ENCODE measurements at regions not wholly inside any gene's neighbourhood (a gene's known extent, or its start where the extent isn't known, plus 50 kb on each side); places are given as distances from the start of the nearest gene placed in this dataset.

DNA sequence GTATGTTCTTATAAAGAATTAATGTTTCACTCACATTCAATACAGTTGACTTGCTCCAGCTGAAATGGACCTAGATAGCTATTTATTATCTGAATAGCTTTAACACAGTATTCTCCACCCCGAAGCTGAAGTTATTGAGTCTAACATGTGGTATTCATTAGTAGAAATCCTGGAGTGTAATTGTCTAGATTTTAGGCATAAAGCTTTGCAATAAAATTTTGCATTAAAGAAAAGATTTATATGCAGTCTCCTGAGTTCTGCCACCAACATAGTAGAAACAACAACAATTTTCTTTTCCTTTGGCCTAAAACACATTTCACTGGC, 90.2 kb upstream of the DCLK2 start:
- ATAC-seq = peak; percentile 79
- TF ChIP-seq PPARA (CRISPR knock-in tag; IDR thresholded peaks at IDR 0.05; ENCODE audit: borderline replicate concordance) (no peak), ZFP30 (CRISPR knock-in tag; IDR thresholded peaks at IDR 0.05) (no peak), OSR1 (CRISPR knock-in tag; IDR thresholded peaks at IDR 0.05) (no peak), ISL1 (CRISPR knock-in tag; IDR thresholded peaks at IDR 0.05) (peak; percentile 51; the same call in 1 of the 2 replicates), RARB (CRISPR knock-in tag; IDR thresholded peaks at IDR 0.05) (no peak), TOX (CRISPR knock-in tag; IDR thresholded peaks at IDR 0.05; ENCODE audit: borderline replicate concordance) (no peak), ZNF70 (CRISPR knock-in tag; IDR thresholded peaks at IDR 0.05) (no peak), GLIS3 (CRISPR knock-in tag; IDR thresholded peaks at IDR 0.05) (no peak), TCF4 (CRISPR knock-in tag; IDR thresholded peaks at IDR 0.05; ENCODE audit: borderline replicate concordance) (peak; percentile 85)
- TF ChIP-seq, protein P1, sequence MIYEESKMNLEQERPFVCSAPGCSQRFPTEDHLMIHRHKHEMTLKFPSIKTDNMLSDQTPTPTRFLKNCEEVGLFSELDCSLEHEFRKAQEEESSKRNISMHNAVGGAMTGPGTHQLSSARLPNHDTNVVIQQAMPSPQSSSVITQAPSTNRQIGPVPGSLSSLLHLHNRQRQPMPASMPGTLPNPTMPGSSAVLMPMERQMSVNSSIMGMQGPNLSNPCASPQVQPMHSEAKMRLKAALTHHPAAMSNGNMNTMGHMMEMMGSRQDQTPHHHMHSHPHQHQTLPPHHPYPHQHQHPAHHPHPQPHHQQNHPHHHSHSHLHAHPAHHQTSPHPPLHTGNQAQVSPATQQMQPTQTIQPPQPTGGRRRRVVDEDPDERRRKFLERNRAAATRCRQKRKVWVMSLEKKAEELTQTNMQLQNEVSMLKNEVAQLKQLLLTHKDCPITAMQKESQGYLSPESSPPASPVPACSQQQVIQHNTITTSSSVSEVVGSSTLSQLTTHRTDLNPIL (CRISPR knock-in tag; IDR thresholded peaks at IDR 0.05; ENCODE audit: low read depth) = no peak
- TF ChIP-seq, protein P2, sequence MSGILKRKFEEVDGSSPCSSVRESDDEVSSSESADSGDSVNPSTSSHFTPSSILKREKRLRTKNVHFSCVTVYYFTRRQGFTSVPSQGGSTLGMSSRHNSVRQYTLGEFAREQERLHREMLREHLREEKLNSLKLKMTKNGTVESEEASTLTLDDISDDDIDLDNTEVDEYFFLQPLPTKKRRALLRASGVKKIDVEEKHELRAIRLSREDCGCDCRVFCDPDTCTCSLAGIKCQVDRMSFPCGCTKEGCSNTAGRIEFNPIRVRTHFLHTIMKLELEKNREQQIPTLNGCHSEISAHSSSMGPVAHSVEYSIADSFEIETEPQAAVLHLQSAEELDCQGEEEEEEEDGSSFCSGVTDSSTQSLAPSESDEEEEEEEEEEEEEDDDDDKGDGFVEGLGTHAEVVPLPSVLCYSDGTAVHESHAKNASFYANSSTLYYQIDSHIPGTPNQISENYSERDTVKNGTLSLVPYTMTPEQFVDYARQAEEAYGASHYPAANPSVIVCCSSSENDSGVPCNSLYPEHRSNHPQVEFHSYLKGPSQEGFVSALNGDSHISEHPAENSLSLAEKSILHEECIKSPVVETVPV (CRISPR knock-in tag; IDR thresholded peaks at IDR 0.05) = no peak
- TF ChIP-seq, protein P3, sequence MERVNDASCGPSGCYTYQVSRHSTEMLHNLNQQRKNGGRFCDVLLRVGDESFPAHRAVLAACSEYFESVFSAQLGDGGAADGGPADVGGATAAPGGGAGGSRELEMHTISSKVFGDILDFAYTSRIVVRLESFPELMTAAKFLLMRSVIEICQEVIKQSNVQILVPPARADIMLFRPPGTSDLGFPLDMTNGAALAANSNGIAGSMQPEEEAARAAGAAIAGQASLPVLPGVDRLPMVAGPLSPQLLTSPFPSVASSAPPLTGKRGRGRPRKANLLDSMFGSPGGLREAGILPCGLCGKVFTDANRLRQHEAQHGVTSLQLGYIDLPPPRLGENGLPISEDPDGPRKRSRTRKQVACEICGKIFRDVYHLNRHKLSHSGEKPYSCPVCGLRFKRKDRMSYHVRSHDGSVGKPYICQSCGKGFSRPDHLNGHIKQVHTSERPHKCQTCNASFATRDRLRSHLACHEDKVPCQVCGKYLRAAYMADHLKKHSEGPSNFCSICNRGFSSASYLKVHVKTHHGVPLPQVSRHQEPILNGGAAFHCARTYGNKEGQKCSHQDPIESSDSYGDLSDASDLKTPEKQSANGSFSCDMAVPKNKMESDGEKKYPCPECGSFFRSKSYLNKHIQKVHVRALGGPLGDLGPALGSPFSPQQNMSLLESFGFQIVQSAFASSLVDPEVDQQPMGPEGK (CRISPR knock-in tag; IDR thresholded peaks at IDR 0.05; ENCODE audit: borderline replicate concordance) = no peak

DNA sequence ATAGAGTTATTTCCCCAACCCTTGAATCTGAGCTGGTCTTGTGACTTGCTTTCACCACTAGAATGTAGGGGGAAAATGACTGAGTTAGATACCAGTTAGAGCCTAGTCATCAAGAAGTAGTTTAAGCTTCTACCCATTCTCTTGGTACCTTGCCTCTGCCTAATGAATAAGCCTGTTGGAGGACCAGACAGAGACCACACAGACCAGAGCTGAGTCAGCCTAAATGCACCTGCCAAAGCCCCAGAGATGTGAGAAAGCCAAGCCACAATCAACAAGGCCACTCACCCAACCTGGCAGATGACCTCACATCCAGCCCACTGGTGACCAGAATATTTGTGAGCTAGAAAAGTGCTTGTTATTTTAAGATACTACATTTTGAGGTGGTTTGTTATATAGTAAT, 85.2 kb upstream of the DCLK2 start:
- TF ChIP-seq BACH2 (CRISPR knock-in tag; IDR thresholded peaks at IDR 0.05; ENCODE audit: borderline replicate concordance) (no peak), CSDC2 (CRISPR knock-in tag; IDR thresholded peaks at IDR 0.05) (no peak)
- TF ChIP-seq, protein P4, sequence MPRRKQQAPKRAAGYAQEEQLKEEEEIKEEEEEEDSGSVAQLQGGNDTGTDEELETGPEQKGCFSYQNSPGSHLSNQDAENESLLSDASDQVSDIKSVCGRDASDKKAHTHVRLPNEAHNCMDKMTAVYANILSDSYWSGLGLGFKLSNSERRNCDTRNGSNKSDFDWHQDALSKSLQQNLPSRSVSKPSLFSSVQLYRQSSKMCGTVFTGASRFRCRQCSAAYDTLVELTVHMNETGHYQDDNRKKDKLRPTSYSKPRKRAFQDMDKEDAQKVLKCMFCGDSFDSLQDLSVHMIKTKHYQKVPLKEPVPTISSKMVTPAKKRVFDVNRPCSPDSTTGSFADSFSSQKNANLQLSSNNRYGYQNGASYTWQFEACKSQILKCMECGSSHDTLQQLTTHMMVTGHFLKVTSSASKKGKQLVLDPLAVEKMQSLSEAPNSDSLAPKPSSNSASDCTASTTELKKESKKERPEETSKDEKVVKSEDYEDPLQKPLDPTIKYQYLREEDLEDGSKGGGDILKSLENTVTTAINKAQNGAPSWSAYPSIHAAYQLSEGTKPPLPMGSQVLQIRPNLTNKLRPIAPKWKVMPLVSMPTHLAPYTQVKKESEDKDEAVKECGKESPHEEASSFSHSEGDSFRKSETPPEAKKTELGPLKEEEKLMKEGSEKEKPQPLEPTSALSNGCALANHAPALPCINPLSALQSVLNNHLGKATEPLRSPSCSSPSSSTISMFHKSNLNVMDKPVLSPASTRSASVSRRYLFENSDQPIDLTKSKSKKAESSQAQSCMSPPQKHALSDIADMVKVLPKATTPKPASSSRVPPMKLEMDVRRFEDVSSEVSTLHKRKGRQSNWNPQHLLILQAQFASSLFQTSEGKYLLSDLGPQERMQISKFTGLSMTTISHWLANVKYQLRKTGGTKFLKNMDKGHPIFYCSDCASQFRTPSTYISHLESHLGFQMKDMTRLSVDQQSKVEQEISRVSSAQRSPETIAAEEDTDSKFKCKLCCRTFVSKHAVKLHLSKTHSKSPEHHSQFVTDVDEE (CRISPR knock-in tag; IDR thresholded peaks at IDR 0.05) = no peak
- TF ChIP-seq, protein P3 (CRISPR knock-in tag; IDR thresholded peaks at IDR 0.05; ENCODE audit: borderline replicate concordance) = no peak
- ATAC-seq = no peak

DNA sequence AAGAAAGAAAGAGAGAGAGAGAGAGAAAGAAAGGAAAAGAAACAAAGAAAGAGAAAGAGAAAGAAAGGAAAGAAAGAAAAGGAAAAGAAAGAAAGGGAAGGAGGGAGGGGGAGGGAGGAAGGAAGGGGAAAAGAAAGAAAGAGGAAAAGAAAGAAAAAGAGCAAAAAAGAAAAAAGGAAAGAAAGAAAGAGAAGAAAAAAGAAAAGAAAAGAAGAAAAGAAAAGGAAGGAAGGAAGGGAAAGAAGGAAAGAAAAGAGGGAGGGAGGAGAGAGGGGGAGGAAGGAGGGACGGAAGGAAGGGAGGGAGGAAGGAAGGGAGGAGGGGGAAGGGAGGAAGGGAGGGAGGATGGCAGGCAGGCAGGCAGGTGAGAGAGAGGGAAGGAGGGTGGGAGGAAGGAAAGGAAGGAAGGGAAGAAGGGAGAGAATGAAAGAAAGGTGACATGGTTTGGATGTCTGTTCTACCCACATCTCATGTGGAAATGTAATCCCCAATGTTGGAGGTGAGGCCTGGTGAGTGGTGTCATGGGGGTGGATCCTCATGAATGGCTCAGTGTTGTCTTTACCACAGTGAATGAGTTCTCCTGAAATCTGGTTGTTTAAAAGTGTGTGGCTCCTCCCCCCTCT, 83.0 kb upstream of the DCLK2 start:
- no peak for ATAC-seq
- no peak for TF ChIP-seq ISL1 (CRISPR knock-in tag; IDR thresholded peaks at IDR 0.05)
- TF ChIP-seq GLIS3 (CRISPR knock-in tag; IDR thresholded peaks at IDR 0.05) = no peak
- no peak for TF ChIP-seq OSR1 (CRISPR knock-in tag; IDR thresholded peaks at IDR 0.05)
- no peak for TF ChIP-seq BACH2 (CRISPR knock-in tag; IDR thresholded peaks at IDR 0.05; ENCODE audit: borderline replicate concordance)
- no peak for TF ChIP-seq TOX (CRISPR knock-in tag; IDR thresholded peaks at IDR 0.05; ENCODE audit: borderline replicate concordance)
- no peak for TF ChIP-seq ZFP30 (CRISPR knock-in tag; IDR thresholded peaks at IDR 0.05)
- TF ChIP-seq, protein P1 (CRISPR knock-in tag; IDR thresholded peaks at IDR 0.05; ENCODE audit: low read depth) = no peak
- TF ChIP-seq, protein P5, sequence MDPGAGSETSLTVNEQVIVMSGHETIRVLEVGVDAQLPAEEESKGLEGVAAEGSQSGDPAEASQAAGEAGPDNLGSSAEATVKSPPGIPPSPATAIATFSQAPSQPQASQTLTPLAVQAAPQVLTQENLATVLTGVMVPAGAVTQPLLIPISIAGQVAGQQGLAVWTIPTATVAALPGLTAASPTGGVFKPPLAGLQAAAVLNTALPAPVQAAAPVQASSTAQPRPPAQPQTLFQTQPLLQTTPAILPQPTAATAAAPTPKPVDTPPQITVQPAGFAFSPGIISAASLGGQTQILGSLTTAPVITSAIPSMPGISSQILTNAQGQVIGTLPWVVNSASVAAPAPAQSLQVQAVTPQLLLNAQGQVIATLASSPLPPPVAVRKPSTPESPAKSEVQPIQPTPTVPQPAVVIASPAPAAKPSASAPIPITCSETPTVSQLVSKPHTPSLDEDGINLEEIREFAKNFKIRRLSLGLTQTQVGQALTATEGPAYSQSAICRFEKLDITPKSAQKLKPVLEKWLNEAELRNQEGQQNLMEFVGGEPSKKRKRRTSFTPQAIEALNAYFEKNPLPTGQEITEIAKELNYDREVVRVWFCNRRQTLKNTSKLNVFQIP (CRISPR knock-in tag; IDR thresholded peaks at IDR 0.05; ENCODE audit: borderline replicate concordance, low read depth) = no peak
- TF ChIP-seq, protein P2 (CRISPR knock-in tag; IDR thresholded peaks at IDR 0.05) = no peak
- no peak for TF ChIP-seq RARB (CRISPR knock-in tag; IDR thresholded peaks at IDR 0.05)
- TF ChIP-seq, protein P3 (CRISPR knock-in tag; IDR thresholded peaks at IDR 0.05; ENCODE audit: borderline replicate concordance) = no peak
- no peak for TF ChIP-seq ARNTL (CRISPR knock-in tag; IDR thresholded peaks at IDR 0.05; ENCODE audit: borderline replicate concordance, low read depth)
- TF ChIP-seq ZNF565 (CRISPR knock-in tag; conservative IDR thresholded peaks at IDR 0.05; ENCODE audit: low read depth) = no peak
- no peak for TF ChIP-seq PPARA (CRISPR knock-in tag; IDR thresholded peaks at IDR 0.05; ENCODE audit: borderline replicate concordance)
